Muscle layer of duodenum (tissue), 2 donors: ENCODE measurements at regions not wholly inside any gene's neighbourhood (a gene's known extent, or its start where the extent isn't known, plus 50 kb on each side); places are given as distances from the start of the nearest gene placed in this dataset.
"Not testable (repeated sequence)": the region's sequence is repeated elsewhere in the genome, so short reads cannot be mapped to it uniquely, and the experiment has no call there.

Experiments
- H3K27ac ChIP-seq: one replicate; pipeline ENCODE4 v1.7.0; 2013; ENCODE audit warnings: mild to moderate bottlenecking, low read length
- H3K27me3 ChIP-seq: one replicate; pipeline ENCODE4 v1.7.0; 2013; ENCODE audit warnings: low read depth, mild to moderate bottlenecking, control low read depth, low read length
- H3K36me3 ChIP-seq, 2 donors: one replicate each; pipeline ENCODE4 v1.7.0; 2013; ENCODE audit warnings: low read length in 2 of 2, control low read depth in 1 of 2, mild to moderate bottlenecking in 1 of 2; ENCODE audit not compliant: insufficient read depth in 2 of 2, control insufficient read depth in 1 of 2
- H3K4me1 ChIP-seq, 2 donors: one replicate each; pipeline ENCODE4 v1.7.0; 2013; ENCODE audit warnings: low read length in 2 of 2, mild to moderate bottlenecking in 2 of 2, control low read depth in 1 of 2, moderate library complexity in 1 of 2; ENCODE audit not compliant: insufficient read depth in 2 of 2, control insufficient read depth in 1 of 2
- H3K4me3 ChIP-seq, 2 donors: one replicate each; pipeline ENCODE4 v1.7.0; 2013; ENCODE audit warnings: low read length in 2 of 2, low read depth in 1 of 2, mild to moderate bottlenecking in 1 of 2
- H3K9me3 ChIP-seq, 2 donors: one replicate each; pipeline ENCODE4 v1.7.0; 2013; ENCODE audit warnings: low read length in 2 of 2, control low read depth in 1 of 2, mild to moderate bottlenecking in 1 of 2; ENCODE audit not compliant: control insufficient read depth in 1 of 2
- donor health status: healthy.

DNA sequence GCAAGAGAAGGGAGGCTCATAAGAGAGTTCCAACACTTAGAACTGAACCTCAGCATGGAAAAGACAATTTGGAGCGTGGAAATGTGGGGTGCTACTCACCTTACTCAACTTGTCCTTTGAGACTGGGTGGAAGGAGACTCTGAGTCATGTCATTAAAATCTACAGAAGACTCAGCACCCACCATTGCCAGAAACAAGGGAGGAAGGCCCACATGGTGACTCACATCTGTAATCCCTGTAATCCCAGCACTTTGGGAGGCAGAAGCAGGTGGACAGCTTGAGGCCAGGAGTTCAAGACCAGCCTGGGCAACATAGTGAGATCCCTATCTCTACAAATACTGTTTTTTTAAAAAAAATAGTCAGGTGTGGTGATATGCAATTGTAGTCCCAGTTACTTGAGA lies 161.9 kb upstream of the UBE3A start:
- Histone ChIP-seq H3K36me3 (no peaks in the 10 kb centered on the region), H3K27ac (no peak overlapping the region), H3K9me3 (no peaks in the 10 kb centered on the region), H3K4me1 (no peaks in the 10 kb centered on the region), H3K27me3 (no peaks in the 10 kb centered on the region), H3K4me3 (no peak overlapping the region)

DNA sequence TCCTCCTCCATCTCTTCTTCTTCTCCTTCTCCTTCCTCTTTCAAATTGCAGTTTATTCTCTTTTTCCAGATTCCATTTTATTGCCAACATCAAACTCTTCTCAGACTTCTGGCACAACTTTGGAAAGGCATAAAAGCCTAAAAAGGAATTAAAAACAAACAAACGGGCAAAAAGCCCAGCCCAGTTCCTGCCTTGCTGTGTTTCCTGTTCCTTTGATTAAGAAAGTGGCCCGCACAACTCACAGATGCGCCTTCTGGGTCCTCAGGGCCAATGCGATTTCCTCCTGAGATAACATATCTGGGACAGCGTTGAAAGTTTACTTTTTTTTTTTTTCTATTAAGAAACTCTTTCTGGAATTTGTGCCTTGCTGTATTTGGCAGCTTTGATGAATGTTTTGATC lies 158.7 kb upstream of the UBE3A start:
- Histone ChIP-seq H3K4me3 (peak overlapping the region in 1 of 2 donors; percentile 23), H3K9me3 (peaks cover 0 to under 1% of the 10 kb centered on the region in 2 donors)

DNA sequence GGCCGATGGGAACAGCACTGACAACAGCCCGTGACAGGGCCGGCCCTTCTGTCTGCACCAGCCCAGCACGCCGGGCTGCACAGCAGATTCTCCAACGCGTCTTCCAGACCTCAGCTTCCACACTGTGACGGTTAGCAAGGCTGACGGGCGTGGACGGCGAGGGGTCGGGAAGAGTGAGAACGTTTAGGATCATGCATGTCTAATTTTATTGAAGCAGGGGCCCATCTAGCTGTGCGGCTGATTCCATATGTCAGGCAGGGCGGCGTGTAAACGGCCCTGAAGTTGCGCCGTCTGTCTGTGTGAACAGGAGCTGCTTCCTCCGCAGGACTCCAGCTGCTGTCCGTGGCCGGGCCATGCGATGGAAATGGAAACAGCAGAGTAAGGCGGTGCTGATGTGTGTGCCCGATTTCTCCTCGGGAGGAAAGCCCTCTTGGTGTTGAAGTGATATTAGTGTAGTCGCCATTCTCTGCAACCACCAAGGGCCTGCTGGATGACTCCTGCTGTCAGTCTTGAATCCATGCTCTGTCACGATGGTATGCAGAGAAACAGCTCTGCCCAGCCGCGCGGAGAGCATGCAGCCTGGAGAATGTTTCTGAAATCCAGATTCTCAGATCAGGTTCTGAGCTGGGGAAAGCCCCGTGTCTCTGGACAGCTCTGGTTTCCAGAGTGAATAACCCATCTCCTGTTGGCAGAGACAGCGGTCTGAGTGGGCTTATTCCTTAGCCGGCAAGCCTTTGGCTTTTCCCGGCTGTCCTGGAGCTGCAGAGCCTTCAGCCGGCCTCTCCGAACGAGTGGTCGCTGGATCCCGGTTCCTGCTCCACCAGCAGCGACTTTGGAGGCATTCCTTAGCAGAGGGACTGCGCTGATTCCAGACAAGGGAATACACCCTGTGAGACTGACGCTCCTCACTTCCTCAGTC lies 158.1 kb upstream of the UBE3A start:
- peak overlapping the region; percentile 19 to 23 for H3K4me3 ChIP-seq
- H3K27ac ChIP-seq: no peak overlapping the region
- H3K27me3 ChIP-seq: no peaks in the 10 kb centered on the region
- no peaks in the 10 kb centered on the region for H3K36me3 ChIP-seq
- no peaks in the 10 kb centered on the region for H3K4me1 ChIP-seq
- H3K9me3 ChIP-seq: peaks cover 0 to 4% of the 10 kb centered on the region in 2 donors

More for the DNA sequence above, 158.7 kb upstream of the UBE3A start:
- Histone ChIP-seq H3K36me3 (no peaks in the 10 kb centered on the region), H3K4me1 (no peaks in the 10 kb centered on the region), H3K27me3 (no peaks in the 10 kb centered on the region), H3K27ac (no peak overlapping the region)

DNA sequence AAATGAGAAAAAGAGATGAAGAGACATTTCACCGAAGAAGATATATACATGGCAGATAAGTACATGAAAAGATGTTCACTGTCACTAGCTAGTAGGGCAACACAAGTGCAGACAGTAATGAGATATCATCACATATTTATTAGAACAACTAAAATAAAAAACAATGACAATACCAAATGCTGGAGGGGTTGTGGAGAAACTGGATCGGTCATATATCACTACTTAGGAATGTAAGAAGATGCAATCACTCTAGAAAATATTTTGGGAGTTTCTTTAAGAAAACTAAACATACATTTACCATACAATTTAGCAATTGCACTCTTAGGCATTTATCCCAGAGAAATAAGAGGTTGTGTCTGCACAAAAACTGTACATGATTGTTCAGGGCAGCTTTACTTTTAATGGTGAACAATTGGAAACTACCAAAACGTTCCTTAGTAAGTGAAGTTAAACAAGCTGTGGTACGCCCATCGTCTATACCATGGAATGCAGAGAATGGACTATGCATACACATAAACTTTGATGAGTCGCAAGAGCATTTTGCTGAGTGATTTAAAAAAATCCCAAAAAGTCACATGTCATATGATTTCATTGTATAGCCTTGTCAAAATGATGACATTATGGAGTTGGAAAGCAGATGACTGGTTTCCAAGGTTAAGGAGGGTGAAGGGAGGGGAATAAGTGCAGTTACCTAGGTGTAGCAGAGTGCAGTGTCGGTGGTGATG lies 149.0 kb upstream of the UBE3A start:
- Histone ChIP-seq H3K27me3 (no peaks in the 10 kb centered on the region), H3K4me1 (no peaks in the 10 kb centered on the region), H3K4me3 (no peak overlapping the region), H3K27ac (no peak overlapping the region), H3K9me3 (peaks cover 0 to 4% of the 10 kb centered on the region in 2 donors), H3K36me3 (no peaks in the 10 kb centered on the region)

DNA sequence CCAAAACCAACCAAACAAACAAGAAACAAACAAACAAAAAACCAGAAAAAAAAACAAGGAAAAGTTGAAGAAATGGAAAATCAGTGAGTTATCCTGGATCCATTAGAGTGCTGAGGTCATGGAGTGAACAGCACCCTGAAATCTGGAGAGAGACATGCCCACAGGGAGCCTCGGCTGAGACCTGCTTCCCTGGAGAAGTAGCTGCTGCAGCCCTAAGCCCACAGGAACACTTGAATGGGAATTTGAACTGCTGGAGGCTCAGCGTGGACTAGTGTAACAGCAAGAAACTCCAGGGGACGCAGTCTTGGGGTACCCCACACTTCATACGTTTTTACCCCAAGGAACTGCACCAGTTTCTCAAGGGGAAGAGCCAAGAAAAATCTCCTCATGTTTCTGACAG lies 144.1 kb upstream of the UBE3A start:
- H3K36me3 ChIP-seq: no peaks in the 10 kb centered on the region
- no peaks in the 10 kb centered on the region for H3K9me3 ChIP-seq

DNA sequence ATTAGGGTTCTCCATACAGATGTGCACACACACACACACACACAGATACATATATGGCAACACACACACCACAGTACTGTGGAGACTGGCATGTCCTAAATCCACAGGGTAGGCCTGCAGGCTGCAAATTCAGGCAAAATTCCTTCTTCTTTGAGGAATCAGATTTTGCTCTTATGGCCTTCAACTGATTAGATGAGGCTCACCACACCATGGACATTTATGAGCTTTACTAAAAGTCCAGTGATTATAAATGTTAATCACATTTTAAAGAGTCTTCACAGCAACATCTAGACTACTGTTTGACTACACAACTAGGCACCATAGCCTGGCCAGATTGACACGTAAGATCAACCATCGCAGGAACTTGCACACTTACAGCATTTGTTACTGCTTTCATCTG lies 140.3 kb upstream of the UBE3A start:
- H3K4me1 ChIP-seq: no peaks in the 10 kb centered on the region
- H3K36me3 ChIP-seq: no peaks in the 10 kb centered on the region
- H3K27ac ChIP-seq: no peak overlapping the region
- H3K9me3 ChIP-seq: no peaks in the 10 kb centered on the region
- no peaks in the 10 kb centered on the region for H3K27me3 ChIP-seq
- H3K4me3 ChIP-seq: no peak overlapping the region

More for the DNA sequence above, 144.1 kb upstream of the UBE3A start:
- Histone ChIP-seq H3K27me3 (no peaks in the 10 kb centered on the region), H3K27ac (no peak overlapping the region), H3K4me3 (no peak overlapping the region), H3K4me1 (no peaks in the 10 kb centered on the region)

DNA sequence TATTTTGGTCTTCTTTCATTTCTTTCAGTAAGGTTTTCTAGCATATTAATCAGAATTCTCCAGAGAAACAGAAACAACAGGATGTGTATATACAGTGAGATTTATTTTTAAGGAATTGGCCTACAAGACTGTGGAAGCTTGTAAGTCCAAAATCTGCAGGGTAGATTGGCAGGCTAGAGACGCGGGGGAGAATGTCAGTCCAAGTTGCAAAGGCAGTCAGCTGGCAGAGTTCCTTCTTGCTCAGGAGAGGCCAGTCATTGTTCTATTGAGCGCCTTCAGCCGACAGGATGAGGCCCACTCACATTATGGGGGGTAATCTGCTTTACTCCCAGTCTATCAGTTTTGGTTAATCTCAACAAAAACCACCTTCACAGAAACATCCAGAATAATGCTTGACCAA lies 133.4 kb upstream of the UBE3A start:
- H3K4me3 ChIP-seq: no peak overlapping the region
- peaks cover 0 to 18% of the 10 kb centered on the region in 2 donors for H3K4me1 ChIP-seq
- H3K27ac ChIP-seq: no peak overlapping the region
- H3K36me3 ChIP-seq: no peaks in the 10 kb centered on the region
- no peaks in the 10 kb centered on the region for H3K27me3 ChIP-seq
- H3K9me3 ChIP-seq: no peaks in the 10 kb centered on the region

DNA sequence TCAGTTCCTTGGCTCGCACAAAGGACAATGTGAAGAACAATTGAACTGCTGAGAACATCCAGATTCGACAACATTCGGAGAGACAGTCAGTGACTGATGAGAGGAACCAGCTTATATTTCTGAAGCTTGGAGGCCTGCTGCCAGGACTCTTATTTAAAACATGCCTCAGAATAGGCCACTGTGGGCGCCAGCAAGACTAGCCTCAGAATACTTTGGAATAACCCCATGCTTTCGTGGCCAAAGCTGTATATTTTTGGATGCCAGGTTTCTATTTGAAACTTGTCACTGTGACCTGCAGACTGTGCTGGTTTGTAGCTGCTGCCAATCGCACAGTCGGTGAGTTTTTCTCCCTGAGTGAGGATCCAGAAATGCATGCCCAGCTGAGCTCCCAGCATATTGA lies 129.9 kb upstream of the UBE3A start:
- peaks cover 0 to 18% of the 10 kb centered on the region in 2 donors for H3K4me1 ChIP-seq
- no peaks in the 10 kb centered on the region for H3K9me3 ChIP-seq
- H3K27ac ChIP-seq: no peak overlapping the region
- H3K4me3 ChIP-seq: no peak overlapping the region
- H3K36me3 ChIP-seq: no peaks in the 10 kb centered on the region
- H3K27me3 ChIP-seq: no peaks in the 10 kb centered on the region

DNA sequence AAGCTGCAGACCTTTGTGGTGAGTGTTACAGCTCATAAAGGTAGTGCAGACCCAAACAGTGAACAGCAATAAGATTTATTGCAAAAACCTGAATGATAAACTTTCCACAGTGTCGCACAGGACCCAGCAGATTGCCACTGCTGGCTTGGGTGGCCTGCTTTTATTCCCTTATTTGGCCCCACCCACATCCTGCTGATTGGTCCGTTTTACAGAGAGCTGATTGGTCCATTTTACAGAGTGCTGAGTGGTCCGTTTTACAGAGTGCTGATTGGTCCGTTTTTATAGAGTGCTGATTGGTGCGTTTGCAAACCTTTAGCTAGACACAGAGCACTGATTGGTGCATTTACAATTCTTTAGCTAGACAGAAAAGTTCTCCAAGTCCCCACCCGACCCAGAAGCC lies 127.7 kb upstream of the UBE3A start:
- H3K4me3 ChIP-seq, H3K27ac ChIP-seq, H3K36me3 ChIP-seq, H3K9me3 ChIP-seq, H3K27me3 ChIP-seq: not testable (repeated sequence)
- H3K4me1 ChIP-seq: peaks cover 0 to 18% of the 10 kb centered on the region in 2 donors

DNA sequence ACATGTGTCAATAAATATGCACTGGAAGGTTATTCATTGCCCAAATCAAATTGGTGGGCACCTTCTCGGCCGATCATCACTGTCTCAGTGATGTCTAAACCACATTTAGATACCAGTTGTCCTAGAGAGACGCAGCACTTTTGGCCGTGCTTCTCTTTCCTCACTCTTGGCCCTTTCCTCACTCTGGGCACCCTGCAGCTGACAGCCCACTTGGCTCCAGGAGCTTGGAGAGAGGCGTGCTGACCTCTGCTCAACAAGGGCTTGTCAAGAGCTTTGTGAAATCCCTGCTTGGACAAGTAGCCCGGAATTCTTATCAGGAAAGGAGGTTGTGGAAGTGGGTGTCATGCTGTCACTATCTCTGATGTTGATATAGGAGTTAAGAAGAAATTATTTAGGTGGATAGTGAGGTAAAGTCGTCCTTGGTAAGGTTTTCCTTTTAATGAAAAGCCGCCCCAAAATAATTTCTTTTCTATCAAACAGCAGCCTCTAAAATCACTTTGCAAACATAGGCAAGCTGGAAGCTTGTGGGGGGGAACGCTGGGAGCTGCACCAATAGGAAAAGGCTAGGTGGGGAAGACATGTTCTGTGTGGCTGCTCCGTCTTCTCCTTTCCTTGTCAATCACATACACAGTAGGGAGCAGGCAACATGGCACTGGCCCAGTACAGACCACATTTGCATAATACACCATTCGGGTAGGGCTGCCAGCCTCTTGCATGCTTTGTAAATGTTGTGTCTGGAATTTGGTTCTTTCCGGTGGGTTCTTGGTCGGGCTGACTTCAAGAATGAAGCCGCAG lies 126.8 kb upstream of the UBE3A start:
- Histone ChIP-seq H3K9me3 (no peaks in the 10 kb centered on the region), H3K4me1 (peaks cover 0 to 18% of the 10 kb centered on the region in 2 donors), H3K27me3 (no peaks in the 10 kb centered on the region), H3K27ac (no peak overlapping the region), H3K4me3 (no peak overlapping the region), H3K36me3 (no peaks in the 10 kb centered on the region)

DNA sequence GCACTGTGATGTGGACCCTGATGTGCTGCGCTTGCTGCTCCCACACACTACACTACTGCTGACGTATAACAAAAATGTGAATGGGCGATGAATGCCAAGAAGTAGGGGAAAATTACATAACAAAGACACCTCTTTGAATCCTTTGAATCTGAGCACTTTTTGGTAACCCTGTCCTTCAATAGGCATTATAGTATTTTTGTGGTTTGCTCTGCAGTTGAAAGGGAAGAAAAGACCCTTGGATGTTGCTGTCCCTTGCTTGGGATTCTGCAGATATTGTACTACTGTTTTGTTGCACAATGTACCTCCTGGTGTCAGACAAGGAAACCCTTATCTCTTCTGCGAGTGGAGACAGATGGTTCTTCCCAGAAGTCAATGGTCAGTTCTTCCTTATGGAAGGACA lies 124.8 kb upstream of the UBE3A start:
- Histone ChIP-seq H3K4me1 (peaks cover 0 to 9% of the 10 kb centered on the region in 2 donors), H3K4me3 (no peak overlapping the region), H3K36me3 (no peaks in the 10 kb centered on the region), H3K27ac (no peak overlapping the region), H3K9me3 (no peaks in the 10 kb centered on the region), H3K27me3 (no peaks in the 10 kb centered on the region)
